Esophagus (tissue), 2 donors: ENCODE measurements at regions not wholly inside any gene's neighbourhood (a gene's known extent, or its start where the extent isn't known, plus 50 kb on each side); places are given as distances from the start of the nearest gene placed in this dataset.

ENCODE experiments used
- H3K27ac ChIP-seq, 2 donors: one replicate each; pipeline ENCODE4 v1.5.1; 2013; ENCODE audit warnings: low read depth in 2 of 2, mild to moderate bottlenecking in 2 of 2, inconsistent platforms in 1 of 2, low read length in 1 of 2, moderate library complexity in 1 of 2
- H3K27me3 ChIP-seq, 2 donors: one replicate each; pipeline ENCODE4 v1.6.1; 2013; ENCODE audit warnings: low read length in 2 of 2, control low read depth in 1 of 2, mild to moderate bottlenecking in 1 of 2; ENCODE audit not compliant: insufficient read depth in 2 of 2, control insufficient read depth in 1 of 2
- H3K36me3 ChIP-seq, 2 donors: one replicate each; pipeline ENCODE4 v1.6.1; 2013; ENCODE audit warnings: low read length in 1 of 2; ENCODE audit not compliant: control insufficient read depth in 2 of 2, insufficient read depth in 2 of 2
- H3K4me1 ChIP-seq, 2 donors: one replicate each; pipeline ENCODE4 v1.6.1; 2013; ENCODE audit warnings: low read length in 1 of 2; ENCODE audit not compliant: control insufficient read depth in 2 of 2, insufficient read depth in 2 of 2
- H3K4me3 ChIP-seq, 2 donors: one replicate each; pipeline ENCODE4 v1.5.1; 2013; ENCODE audit warnings: low read length in 2 of 2, mild to moderate bottlenecking in 2 of 2, low read depth in 1 of 2, moderate library complexity in 1 of 2
- H3K9me3 ChIP-seq, 2 donors: one replicate each; pipeline ENCODE4 v1.6.1; 2013; ENCODE audit warnings: mild to moderate bottlenecking in 2 of 2, low read depth in 1 of 2, low read length in 1 of 2, moderate library complexity in 1 of 2; ENCODE audit not compliant: control insufficient read depth in 2 of 2, insufficient read depth in 1 of 2
- WGBS, 2 donors: extraction: QIAGEN DNeasy Blood & Tissue Kit; methylation state at CpG; one replicate each; pipeline ENCODE4 v1.1.7; 2013; 5-methylcytosine and 5-hydroxymethylcytosine counted together
- donor health status: healthy with polysubstance abuse.
- donor health status: Bipolar disorder and iron deficiency.

DNA sequence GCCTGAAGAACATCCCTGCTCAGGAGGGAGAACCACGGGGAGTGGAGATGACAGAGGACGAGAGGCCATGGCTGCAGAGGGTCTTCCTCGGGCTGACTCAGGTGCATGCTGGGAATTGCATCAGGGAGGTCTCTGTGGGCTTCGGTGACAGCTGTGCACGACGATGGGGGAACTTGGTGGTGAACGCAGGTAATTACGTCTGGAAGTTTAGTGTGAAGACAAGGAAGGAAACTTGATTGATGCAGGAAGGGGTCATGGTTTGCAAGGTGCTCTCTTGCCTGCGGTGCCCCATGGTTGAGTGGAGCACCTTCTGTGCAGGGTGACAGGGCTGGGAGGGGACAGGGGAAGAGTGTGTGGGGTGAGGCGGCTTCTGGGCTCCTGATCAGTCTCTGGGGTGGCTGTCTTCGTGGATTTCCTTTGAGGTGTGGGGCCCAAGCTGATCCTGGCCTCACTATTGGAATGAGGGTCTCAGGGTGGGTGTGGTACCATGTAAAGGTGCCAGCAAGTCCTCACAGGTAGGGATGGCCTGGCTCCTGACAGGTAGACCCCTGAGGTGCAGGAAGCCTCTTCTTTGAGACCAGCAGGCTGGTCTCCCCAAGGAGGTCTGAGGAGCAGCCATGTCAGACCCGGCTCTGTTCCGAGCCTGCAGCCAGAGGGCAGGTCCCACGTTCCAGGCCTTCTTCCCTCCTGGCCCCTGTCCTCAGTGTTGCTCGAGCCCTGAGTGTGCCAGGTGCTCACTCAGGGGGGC is 1020.1 kb downstream of the TBC1D22A start:
- Histone ChIP-seq H3K27me3 (no peaks in the 10 kb centered on the region), H3K4me1 (no peaks in the 10 kb centered on the region), H3K36me3 (no peaks in the 10 kb centered on the region), H3K4me3 (no peak overlapping the region), H3K9me3 (peaks cover 3 to 17% of the 10 kb centered on the region in 2 donors), H3K27ac (no peak overlapping the region)
- 79 to 81% methylated on average over 15 of the region's 15 CpGs for WGBS, 2 donors

DNA sequence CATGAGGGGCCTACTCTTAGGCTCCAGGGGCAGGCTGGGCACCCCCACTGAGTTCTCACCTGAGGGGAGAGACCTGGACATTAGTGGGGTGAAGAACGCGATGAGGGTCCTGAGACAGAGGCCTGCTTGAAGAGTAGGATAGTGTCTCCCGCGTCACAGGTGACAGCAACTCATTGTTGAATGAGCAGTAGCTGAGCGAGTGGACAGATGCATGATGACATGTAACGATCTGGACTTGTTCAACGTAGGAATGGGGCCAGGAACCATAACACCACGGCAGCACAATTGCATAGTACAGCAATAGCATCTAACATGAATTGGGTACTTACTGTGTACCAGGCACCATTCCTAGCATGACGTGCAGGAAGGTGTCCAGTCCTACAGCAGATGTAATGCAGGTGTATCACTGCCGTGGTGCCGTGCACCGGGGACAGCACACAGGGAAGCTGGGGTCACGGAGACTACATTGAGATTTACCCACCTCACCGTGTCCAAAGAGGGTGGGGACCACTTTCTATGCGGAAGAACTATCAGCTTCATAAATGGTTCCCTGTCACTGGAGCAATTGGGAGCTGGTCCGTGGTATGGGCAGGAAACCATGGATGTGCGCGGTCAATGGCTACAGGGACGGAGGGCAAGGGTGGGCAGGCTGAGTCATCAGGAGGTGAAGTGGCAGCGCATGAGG is 1019.1 kb downstream of the TBC1D22A start:
- H3K27ac ChIP-seq: no peak overlapping the region
- 91 to 94% methylated on average over 20 of the region's 20 CpGs for WGBS, 2 donors
- peaks cover 3 to 17% of the 10 kb centered on the region in 2 donors for H3K9me3 ChIP-seq
- H3K4me1 ChIP-seq: no peaks in the 10 kb centered on the region
- H3K27me3 ChIP-seq: no peaks in the 10 kb centered on the region
- H3K4me3 ChIP-seq: no peak overlapping the region
- H3K36me3 ChIP-seq: no peaks in the 10 kb centered on the region

DNA sequence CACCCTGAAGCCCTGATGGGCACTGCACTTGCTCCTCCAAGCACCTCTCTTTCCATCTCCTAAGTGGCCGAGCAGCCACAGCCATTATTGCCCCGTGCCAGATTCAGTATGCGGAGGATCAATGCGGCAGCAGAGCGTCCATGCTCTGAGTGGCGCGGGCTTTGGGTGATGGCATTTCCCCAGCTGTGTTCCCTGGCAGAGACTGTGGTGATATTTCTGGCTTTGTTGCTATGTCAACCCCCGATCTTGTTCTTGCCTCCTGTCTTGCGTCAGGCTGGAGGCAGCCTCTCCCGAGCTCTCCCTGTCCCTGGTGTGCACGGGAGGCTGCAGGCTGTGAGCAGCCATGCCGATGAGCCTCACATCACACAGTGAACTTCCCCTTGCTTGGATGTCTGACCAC is 1018.6 kb downstream of the TBC1D22A start:
- no peaks in the 10 kb centered on the region for H3K27me3 ChIP-seq
- 82 to 94% methylated on average over 12 of the region's 12 CpGs for WGBS, 2 donors

DNA sequence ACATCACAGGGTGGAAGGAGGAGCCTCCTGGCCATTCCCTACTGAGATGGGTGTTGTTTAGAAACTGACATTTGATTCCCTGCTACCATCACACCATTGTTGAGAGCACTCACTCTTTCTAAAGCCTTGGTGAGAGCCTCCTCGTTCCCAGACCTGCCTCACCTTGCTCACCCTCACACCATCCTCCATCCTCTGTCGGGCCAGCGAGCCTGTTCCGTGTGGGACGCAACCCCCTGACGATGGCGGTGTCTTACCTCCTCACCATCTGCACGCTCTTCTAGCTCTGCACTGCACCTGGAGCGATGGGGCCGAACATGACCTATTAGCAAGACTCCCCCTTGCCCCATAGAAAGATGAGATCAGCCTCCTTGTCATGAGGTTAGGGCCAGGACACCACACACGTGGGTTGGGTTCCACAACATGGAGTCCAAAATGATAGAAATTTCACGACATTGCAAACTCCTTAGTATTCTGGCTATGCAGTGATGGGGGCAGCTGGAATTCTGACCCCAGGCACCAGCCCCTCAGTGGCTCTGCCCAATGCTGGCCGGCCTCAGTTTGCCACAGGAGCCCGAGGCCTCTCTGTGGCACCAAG is 1017.9 kb downstream of the TBC1D22A start:
- Histone ChIP-seq H3K9me3 (peaks cover under 1 to 13% of the 10 kb centered on the region in 2 donors), H3K27me3 (no peaks in the 10 kb centered on the region), H3K27ac (no peak overlapping the region), H3K4me1 (no peaks in the 10 kb centered on the region), H3K36me3 (no peaks in the 10 kb centered on the region), H3K4me3 (no peak overlapping the region)
- 85 to 89% methylated on average over 14 of the region's 14 CpGs for WGBS, 2 donors

More for the DNA sequence above, 1018.6 kb downstream of the TBC1D22A start:
- Histone ChIP-seq H3K4me1 (no peaks in the 10 kb centered on the region), H3K9me3 (peaks cover 3 to 17% of the 10 kb centered on the region in 2 donors), H3K27ac (no peak overlapping the region), H3K4me3 (no peak overlapping the region), H3K36me3 (no peaks in the 10 kb centered on the region)

DNA sequence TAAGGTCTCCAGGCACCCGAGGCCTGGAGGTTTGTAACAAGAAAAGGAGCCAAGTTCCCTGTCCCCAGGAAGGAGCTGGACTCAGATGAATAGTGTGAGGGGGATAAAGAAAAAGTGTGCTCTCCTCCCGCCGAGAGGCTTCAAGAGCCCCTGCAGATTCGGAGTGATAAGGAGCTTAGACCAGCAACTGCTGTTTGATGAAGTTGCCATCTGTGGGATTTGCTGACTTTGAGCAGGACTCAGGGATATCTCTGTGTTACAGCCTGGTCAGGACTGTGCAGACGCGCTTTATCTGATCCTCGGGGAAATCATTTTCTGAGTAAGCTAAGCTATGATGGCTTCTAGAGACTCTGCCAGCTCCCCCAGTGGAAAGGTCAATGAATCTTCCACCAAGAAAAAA is 1017.0 kb downstream of the TBC1D22A start:
- no peak overlapping the region for H3K4me3 ChIP-seq
- no peaks in the 10 kb centered on the region for H3K4me1 ChIP-seq
- no peaks in the 10 kb centered on the region for H3K27me3 ChIP-seq
- no peaks in the 10 kb centered on the region for H3K36me3 ChIP-seq
- peaks cover 0 to 6% of the 10 kb centered on the region in 2 donors for H3K9me3 ChIP-seq
- H3K27ac ChIP-seq: no peak overlapping the region
- 38 to 68% methylated on average over 7 of the region's 7 CpGs for WGBS, 2 donors

DNA sequence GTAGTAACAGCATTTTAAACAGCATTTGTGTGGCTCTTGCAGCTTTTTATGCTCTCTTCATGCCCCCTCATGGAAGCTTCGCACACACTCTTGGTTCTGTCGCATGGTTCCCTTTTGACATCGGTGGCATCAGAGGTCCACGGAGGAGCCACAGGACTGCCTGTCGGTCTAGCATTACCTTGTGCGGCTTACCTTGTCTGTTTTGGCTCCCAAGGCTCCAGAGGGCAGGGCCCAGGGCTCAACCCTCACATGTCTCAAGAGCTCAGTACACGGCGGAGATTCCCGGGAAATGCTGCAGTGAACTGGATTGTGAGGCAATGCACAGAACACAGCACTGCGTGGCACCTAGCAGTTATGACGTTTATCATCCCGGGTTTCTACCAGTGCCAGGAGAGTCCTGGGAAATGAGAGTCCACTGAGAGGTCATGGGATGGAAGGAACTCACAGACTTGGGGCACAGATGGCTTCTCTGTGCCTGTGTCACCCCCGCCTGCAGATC is 1015.8 kb downstream of the TBC1D22A start:
- WGBS, 2 donors: 91 to 93% methylated on average over 13 of the region's 13 CpGs
- H3K9me3 ChIP-seq: no peaks in the 10 kb centered on the region

DNA sequence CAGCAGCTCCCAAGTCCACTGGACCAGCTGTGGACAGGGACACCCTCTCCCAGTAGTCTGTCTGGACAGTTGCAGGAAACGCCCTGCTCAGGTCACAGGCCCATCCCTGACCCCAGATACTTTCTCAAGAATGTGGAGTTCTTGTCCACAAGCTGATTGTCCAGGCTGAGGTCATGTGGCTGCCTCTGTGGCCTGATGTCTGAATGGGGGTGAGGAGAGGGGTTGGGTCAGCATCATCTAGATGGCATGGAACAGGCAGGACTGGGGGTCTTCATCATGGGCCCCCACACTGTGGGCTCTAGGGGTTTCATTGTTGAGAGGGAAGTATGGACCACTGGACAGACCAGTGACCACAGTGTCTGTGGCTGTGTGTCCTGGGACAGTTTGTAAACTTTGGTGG is 1015.0 kb downstream of the TBC1D22A start:
- H3K27ac ChIP-seq: no peak overlapping the region
- H3K27me3 ChIP-seq: no peaks in the 10 kb centered on the region
- WGBS, 2 donors: 53 to 65% methylated on average over 1 of the region's 1 CpG

More for the DNA sequence above, 1015.8 kb downstream of the TBC1D22A start:
- H3K4me1 ChIP-seq: no peaks in the 10 kb centered on the region
- H3K27ac ChIP-seq: no peak overlapping the region
- no peak overlapping the region for H3K4me3 ChIP-seq
- H3K36me3 ChIP-seq: no peaks in the 10 kb centered on the region
- H3K27me3 ChIP-seq: no peaks in the 10 kb centered on the region

DNA sequence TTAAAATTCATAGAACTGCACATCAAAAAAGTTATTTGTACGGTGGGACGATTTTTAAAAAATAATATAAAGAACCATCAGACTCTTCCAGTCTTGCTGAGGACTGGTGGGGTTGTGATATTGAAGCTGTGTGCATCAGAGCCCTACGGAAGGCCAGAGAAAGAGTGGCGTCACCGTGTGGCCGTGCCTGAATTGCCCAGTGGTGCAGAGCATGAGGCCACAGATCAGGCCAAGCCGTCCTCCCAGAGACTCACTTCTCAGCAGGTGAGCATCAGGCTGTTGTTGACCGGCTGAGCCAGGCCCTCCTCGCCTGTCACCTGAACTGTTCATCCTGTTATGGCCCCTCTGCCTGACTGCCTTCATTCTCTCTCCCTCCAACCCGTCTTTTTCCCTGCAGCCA is 1013.9 kb downstream of the TBC1D22A start:
- Histone ChIP-seq H3K9me3 (no peaks in the 10 kb centered on the region), H3K36me3 (no peaks in the 10 kb centered on the region), H3K4me1 (no peaks in the 10 kb centered on the region), H3K27me3 (no peaks in the 10 kb centered on the region), H3K4me3 (no peak overlapping the region), H3K27ac (no peak overlapping the region)
- WGBS, 2 donors: 38 to 44% methylated on average over 10 of the region's 10 CpGs

More for the DNA sequence above, 1015.0 kb downstream of the TBC1D22A start:
- no peaks in the 10 kb centered on the region for H3K4me1 ChIP-seq
- no peaks in the 10 kb centered on the region for H3K36me3 ChIP-seq
- H3K9me3 ChIP-seq: no peaks in the 10 kb centered on the region
- H3K4me3 ChIP-seq: no peak overlapping the region

DNA sequence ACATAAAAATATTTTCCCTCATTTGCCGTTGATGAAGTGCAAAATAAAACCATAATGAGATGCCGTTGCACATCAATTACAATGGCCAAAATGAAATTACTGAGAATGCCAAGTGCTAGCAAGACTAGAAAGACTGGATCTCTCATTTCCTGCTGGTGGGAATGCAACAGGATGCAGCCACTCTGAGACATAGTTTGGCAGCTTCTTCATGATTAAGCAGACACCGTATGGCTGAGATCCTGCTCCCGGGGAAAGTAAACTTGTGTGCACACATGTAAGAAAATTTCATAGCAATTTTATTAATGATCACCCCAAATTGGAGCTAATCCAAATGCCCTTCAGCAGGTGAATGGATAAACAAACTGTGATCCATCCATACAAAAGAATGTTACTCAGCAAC is 1013.2 kb downstream of the TBC1D22A start:
- no peak overlapping the region for H3K4me3 ChIP-seq
- no peaks in the 10 kb centered on the region for H3K36me3 ChIP-seq
- no peaks in the 10 kb centered on the region for H3K4me1 ChIP-seq
- 26 to 34% methylated on average over 4 of the region's 4 CpGs for WGBS, 2 donors
- H3K27me3 ChIP-seq: no peaks in the 10 kb centered on the region
- H3K27ac ChIP-seq: no peak overlapping the region
- H3K9me3 ChIP-seq: no peaks in the 10 kb centered on the region
